Upper lobe of left lung (tissue), 6 donors: ENCODE measurements at regions not wholly inside any gene's neighbourhood (a gene's known extent, or its start where the extent isn't known, plus 50 kb on each side); places are given as distances from the start of the nearest gene placed in this dataset.
A peak's percentile ranks its signal among the peaks of the same experiment; 100 is the strongest.

Source experiments
- ATAC-seq, 2 donors: fragments of 200-7000 bp; cut with Tn5 transposase; one replicate each; pipeline ENCODE4 v1.9.1; 2022; ENCODE audit warnings: mild to moderate bottlenecking in 2 of 2, moderate library complexity in 2 of 2; ENCODE audit not compliant: low FRiP score in 2 of 2
- DNase-seq, 2 donors: peaks; one replicate each; pipeline ENCODE4 v3.0.0-alpha.2; 2019 to 2020
- H3K27ac ChIP-seq, 4 donors: fragments of 200-600 bp; sonication (generic); one replicate each; pipeline ENCODE4 v1.5.1; 2016 to 2019
- H3K27me3 ChIP-seq, 4 donors: fragments of 200-600 bp; sonication (generic); one replicate each; pipeline ENCODE4 v1.5.1; 2017 to 2019
- H3K36me3 ChIP-seq, 4 donors: fragments of 200-600 bp; sonication (generic); one replicate each; pipeline ENCODE4 v1.5.1; 2016 to 2019
- H3K4me1 ChIP-seq, 4 donors: fragments of 200-600 bp; sonication (generic); one replicate each; pipeline ENCODE4 v1.5.1; 2018 to 2019
- H3K4me3 ChIP-seq, 4 donors: fragments of 200-600 bp; sonication (generic); one replicate each; pipeline ENCODE4 v1.5.1; 2017 to 2019; ENCODE audit warnings: mild to moderate bottlenecking in 2 of 4, moderate library complexity in 1 of 4
- H3K9me3 ChIP-seq, 4 donors: fragments of 200-600 bp; sonication (generic); one replicate each; pipeline ENCODE4 v1.5.1; 2018 to 2019
- CTCF ChIP-seq, 6 experiments: fragments of 450-650 bp in 4 of 6; fragments of 200-600 bp in 2 of 6; sonication (generic) in 2 of 6; IDR thresholded peaks; one replicate each; pipeline ENCODE4 v1.5.1; 2016 to 2019; ENCODE audit warnings: antibody characterized with exemption in 6 of 6
- EP300 ChIP-seq, 4 donors: sonication (generic); formaldehyde crosslinking; IDR thresholded peaks; one replicate each; pipeline ENCODE4 v1.5.1; 2017; ENCODE audit warnings: antibody characterized with exemption in 4 of 4, control low read depth in 2 of 4
- POLR2A ChIP-seq, 4 donors: fragments of 450-650 bp; IDR thresholded peaks; one replicate each; pipeline ENCODE4 v1.5.1; 2016 to 2017; ENCODE audit warnings: antibody characterized with exemption in 4 of 4, mild to moderate bottlenecking in 2 of 4
- POLR2AphosphoS5 ChIP-seq, 2 donors: sonication (generic); formaldehyde crosslinking; IDR thresholded peaks; one replicate each; pipeline ENCODE4 v1.5.1; 2017; ENCODE audit warnings: antibody characterized with exemption in 2 of 2
- WGBS, 2 donors: methylation state at CpG; one replicate each; pipeline ENCODE4 v1.1.5; 2017 to 2018; 5-methylcytosine and 5-hydroxymethylcytosine counted together
- donor health status: DM: no; HTN: no; CAD: no; lungs with moderate emphysema.
- donor health status: DM: no; HTN: yes; CAD: no; lungs with severe emphysema.

- no peak for DNase-seq
- Histone ChIP-seq H3K36me3 (no peaks in the 10 kb centered on the region), H3K27ac (no peak overlapping the region), H3K4me1 (no peaks in the 10 kb centered on the region), H3K9me3 (no peaks in the 10 kb centered on the region), H3K27me3 (no peaks in the 10 kb centered on the region), H3K4me3 (no peak overlapping the region)
- 63 to 67% methylated on average over 7 of the region's 7 CpGs for WGBS, 2 donors
- TF ChIP-seq CTCF (IDR thresholded peaks at IDR 0.05) (no peak), EP300 (IDR thresholded peaks at IDR 0.05) (no peak), POLR2AphosphoS5 (IDR thresholded peaks at IDR 0.05) (no peak), POLR2A (IDR thresholded peaks at IDR 0.05) (no peak)
- ATAC-seq, result peak in 1 of 2 donors; percentile 72
Observed at GRCh38 chr17:14471052-14471451, 170.2 kb downstream of the HS3ST3B1 start.

- Histone ChIP-seq H3K4me1 (no peaks in the 10 kb centered on the region), H3K36me3 (no peaks in the 10 kb centered on the region), H3K9me3 (no peaks in the 10 kb centered on the region), H3K4me3 (no peak overlapping the region), H3K27ac (no peak overlapping the region), H3K27me3 (no peaks in the 10 kb centered on the region)
- no peak for DNase-seq
- WGBS, 2 donors, result 84 to 100% methylated on average over 1 to 4 of the region's 4 CpGs
- ATAC-seq, result no peak
- TF ChIP-seq POLR2A (IDR thresholded peaks at IDR 0.05) (no peak), EP300 (IDR thresholded peaks at IDR 0.05) (no peak), POLR2AphosphoS5 (IDR thresholded peaks at IDR 0.05) (no peak), CTCF (IDR thresholded peaks at IDR 0.05) (no peak)
Observed at GRCh38 chr17:14470417-14470816, 169.5 kb downstream of the HS3ST3B1 start.

GRCh38 chr17:14469971-14470370, 169.1 kb downstream of the HS3ST3B1 start:
- no peaks in the 10 kb centered on the region for H3K36me3 ChIP-seq
- H3K27me3 ChIP-seq, result no peaks in the 10 kb centered on the region
- H3K9me3 ChIP-seq, result no peaks in the 10 kb centered on the region
- 81 to 88% methylated on average over 3 of the region's 3 CpGs for WGBS, 2 donors
- DNase-seq, result no peak
- no peaks in the 10 kb centered on the region for H3K4me1 ChIP-seq
- ATAC-seq, result no peak
- H3K4me3 ChIP-seq, result no peak overlapping the region
- H3K27ac ChIP-seq, result no peak overlapping the region
- TF ChIP-seq CTCF (IDR thresholded peaks at IDR 0.05) (no peak), EP300 (IDR thresholded peaks at IDR 0.05) (no peak), POLR2A (IDR thresholded peaks at IDR 0.05) (no peak), POLR2AphosphoS5 (IDR thresholded peaks at IDR 0.05) (no peak)

GRCh38 chr17:14468858-14469257, 168.0 kb downstream of the HS3ST3B1 start:
- H3K27me3 ChIP-seq, result no peaks in the 10 kb centered on the region
- ATAC-seq (no peak), DNase-seq (no peak)
- no peaks in the 10 kb centered on the region for H3K4me1 ChIP-seq
- H3K9me3 ChIP-seq, result no peaks in the 10 kb centered on the region
- TF ChIP-seq CTCF (IDR thresholded peaks at IDR 0.05) (no peak), EP300 (IDR thresholded peaks at IDR 0.05) (no peak), POLR2AphosphoS5 (IDR thresholded peaks at IDR 0.05) (no peak), POLR2A (IDR thresholded peaks at IDR 0.05) (no peak)
- H3K27ac ChIP-seq, result no peak overlapping the region
- 74 to 80% methylated on average over 3 of the region's 3 CpGs for WGBS, 2 donors
- no peak overlapping the region for H3K4me3 ChIP-seq
- H3K36me3 ChIP-seq, result no peaks in the 10 kb centered on the region

GRCh38 chr17:14461227-14461548, 160.3 kb downstream of the HS3ST3B1 start:
- no peak for ATAC-seq
- TF ChIP-seq POLR2AphosphoS5 (IDR thresholded peaks at IDR 0.05), result no peak
- TF ChIP-seq EP300 (IDR thresholded peaks at IDR 0.05), result no peak
- no peak for TF ChIP-seq CTCF (IDR thresholded peaks at IDR 0.05)
- no peak for TF ChIP-seq POLR2A (IDR thresholded peaks at IDR 0.05)
- H3K36me3 ChIP-seq, result no peaks in the 10 kb centered on the region
- H3K27me3 ChIP-seq, result no peaks in the 10 kb centered on the region
- no peaks in the 10 kb centered on the region for H3K9me3 ChIP-seq
- WGBS, 2 donors, result 54 to 73% methylated on average over 4 of the region's 4 CpGs
- H3K27ac ChIP-seq, result no peak overlapping the region
- DNase-seq, result no peak
- no peak overlapping the region for H3K4me3 ChIP-seq
- H3K4me1 ChIP-seq, result no peaks in the 10 kb centered on the region
